Activated CD4-positive, alpha-beta T cell treated with anti-CD3 and anti-CD28 coated beads, Interleukin-10, Interleukin-2, amounts not matched to agents 100 ng/mL and 50 ng/mL, durations not matched to agents 16 hours and 8 hours (primary cell): ENCODE measurements at regions not wholly inside any gene's neighbourhood (a gene's known extent, or its start where the extent isn't known, plus 50 kb on each side); places are given as distances from the start of the nearest gene placed in this dataset.
"Not testable (repeated sequence)": the region's sequence is repeated elsewhere in the genome, so short reads cannot be mapped to it uniquely, and the experiment has no call there.

ENCODE experiments used
- DNase-seq: peaks from one replicate; pipeline ENCODE4 v3.0.0-alpha.2; 2020

DNA sequence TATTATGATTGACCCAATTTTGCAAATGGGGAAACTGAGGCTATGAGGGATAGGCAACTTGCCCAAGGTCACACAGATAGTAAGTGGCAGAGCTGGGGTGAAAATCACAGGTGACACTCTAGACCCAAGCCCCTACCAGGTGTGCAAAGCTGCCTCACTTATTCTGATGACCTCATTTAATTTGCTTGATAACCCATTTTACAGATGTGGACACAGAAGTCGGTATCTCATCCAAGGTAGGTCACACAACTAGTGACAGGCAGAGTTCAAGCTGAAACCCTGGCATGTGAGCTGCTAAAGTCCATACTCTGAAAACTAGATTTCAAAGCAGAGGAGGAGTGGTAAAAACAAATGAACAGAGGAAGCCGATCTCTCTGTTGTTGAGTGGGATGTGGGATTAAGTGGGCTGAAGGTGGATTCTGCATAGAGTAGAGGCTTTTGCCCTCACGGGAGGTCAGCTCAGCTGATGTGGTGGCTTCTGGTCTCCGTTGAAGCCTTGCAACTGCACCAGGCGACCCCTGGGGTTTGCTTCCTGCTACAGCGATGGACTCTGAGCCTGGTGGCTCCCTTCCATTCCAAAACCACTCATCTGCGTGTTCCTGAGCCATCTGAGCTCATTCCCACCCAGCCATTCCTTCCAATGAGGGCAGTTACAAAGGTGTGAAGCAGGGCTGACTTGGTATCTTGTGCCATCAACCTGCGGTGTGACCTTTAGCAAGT, 164.3 kb upstream of the FHL2 start:
- DNase-seq, result no peak

DNA sequence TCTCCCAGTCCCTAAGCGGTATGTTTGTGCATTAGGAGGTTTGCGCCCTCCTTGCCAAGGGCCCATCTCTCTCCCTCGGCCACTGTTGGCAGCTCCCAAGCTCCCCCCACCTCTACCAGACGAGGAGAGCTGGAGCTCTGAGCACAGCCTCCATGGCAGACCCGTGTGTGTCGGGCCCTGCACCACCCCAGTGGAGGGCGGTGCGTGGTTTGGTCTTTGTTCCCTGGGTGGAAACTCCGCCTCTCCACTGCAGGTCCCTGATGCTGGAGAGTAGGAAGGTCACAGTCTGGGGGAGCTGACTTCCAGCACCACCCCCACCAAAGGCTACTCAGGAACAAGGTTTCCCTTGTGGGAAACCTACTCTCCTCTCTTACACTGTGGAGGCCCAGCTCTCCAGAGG, 162.6 kb upstream of the FHL2 start:
- DNase-seq, result no peak

GRCh38 chr2:105560157-105560556, 161.3 kb upstream of the FHL2 start:
- no peak for DNase-seq

DNA sequence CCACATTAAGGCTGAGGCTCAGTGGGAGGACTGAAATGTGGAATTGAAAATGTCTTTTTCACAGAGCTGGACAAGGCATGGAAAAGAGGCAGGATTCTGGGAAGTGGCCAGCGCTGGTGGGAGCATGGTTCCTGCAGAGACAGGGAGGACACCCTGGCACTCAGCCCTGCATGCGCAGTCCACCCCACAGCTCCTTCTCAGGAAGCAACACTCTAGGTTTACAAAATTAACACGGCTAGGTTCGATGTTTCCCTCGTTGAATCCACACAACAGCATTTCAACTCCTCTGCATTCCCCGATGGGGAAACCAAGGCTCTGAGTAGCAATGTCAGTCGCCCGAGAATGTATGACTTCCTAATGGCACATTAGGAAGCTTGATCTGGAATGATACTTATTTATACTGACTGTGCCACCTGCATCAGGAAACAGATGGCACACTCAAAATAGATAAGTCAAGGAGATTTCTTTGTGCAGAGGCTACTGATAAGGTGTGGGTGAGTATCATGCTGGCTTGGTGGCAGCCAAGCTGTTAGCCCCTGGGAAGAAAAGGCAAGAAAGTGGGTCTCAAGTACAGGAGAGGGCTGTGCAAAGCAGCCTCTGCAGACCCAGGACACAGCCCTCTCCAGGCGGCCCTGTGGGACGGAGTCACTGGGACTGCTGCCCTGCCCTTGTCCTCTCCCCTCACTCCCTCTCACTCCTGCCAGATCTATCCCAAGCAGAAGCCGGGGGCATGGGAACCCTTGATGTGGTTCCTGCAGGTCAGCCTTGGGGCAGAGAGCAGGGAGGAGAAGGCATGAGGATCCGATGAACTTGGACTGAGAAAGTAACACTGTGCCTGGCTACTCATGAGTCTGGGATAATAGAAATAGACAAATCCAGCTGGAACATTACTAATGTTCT, 158.4 kb upstream of the FHL2 start:
- DNase-seq, result no peak

DNA sequence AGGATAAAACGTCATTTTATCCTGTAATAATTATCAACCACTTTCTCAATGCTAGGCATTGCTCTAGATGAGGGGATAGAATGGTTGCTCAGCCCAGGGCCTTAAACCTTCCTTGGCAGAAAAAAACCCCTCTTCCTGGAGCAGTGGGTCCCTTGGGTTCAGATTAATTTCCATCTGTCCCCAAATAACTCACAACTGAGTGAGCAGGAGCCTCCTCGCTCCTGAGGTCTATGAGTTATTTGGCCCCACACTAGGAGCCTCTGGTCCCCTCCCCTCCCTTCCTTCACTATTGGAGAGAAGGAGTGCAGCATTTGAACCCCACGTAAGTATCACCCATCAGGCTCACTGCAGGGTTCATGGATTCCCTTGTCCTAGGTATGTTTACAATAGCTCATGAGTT, 157.5 kb upstream of the FHL2 start:
- DNase-seq, result no peak

- no peak for DNase-seq
Observed at GRCh38 chr2:105554235-105554634, 155.4 kb upstream of the FHL2 start.

GRCh38 chr2:105553538-105554196, 154.8 kb upstream of the FHL2 start:
- DNase-seq, result no peak

DNA sequence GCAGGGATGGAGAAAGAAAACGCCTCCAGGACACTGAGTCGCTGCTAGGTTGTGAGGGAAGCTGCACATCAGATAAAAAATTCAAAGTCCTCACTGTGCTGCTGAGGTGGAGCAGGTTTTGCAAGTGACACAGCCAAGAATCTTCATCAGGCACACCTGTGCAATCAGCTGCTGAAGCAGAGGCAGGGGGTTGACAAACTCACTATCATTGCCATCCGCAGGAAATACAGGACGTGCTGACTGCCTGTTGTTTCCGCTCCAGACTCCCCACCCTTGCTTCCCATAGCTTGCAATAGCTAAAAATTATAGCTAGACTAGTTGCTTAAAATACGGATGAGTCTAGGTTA, 147.8 kb upstream of the FHL2 start:
- no peak for DNase-seq

DNA sequence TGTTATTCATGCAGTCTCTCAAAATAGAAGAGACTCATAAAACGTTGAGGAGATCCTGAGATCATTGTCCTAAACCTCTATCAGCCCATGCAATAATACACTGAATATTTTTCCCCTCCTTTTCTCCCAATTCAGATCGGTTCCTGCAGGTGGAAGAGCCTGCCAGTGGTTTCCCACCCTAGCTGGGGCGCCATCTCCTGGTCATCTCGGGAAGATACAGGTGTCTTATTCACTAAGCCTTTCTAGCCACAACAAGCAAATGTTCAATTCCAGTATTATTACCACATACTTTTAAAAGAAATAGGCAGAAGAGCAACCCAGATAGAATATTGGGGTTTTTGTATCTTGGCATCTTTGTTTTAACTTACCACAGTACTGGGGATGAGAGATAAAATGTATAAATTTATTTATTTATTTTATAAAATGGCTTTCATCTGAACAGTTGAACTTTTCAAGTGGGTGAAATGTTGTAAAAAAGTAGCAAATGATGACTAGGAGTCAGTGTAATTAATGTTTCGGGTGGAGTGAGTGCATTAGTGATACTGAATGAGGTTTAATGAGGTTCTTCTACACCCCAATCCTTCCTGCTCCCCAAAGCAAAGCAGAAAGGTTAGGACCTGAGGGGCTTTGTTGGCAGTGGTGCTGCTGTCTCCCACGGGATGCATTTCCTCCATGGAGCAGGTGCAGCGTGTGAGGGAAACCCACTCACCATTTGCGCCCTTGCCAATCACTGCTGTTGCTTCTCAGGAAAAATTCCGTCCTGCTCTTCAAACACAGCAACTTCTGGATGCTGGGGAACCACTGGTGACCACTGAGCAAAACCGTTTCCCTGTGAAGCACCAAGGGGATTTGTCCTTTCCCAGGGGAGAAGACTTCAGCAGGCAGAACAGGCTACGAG, 147.1 kb upstream of the FHL2 start:
- DNase-seq, result peak; percentile 68

- DNase-seq, result no peak
Observed at GRCh38 chr2:105544591-105545377, 145.9 kb upstream of the FHL2 start.

DNA sequence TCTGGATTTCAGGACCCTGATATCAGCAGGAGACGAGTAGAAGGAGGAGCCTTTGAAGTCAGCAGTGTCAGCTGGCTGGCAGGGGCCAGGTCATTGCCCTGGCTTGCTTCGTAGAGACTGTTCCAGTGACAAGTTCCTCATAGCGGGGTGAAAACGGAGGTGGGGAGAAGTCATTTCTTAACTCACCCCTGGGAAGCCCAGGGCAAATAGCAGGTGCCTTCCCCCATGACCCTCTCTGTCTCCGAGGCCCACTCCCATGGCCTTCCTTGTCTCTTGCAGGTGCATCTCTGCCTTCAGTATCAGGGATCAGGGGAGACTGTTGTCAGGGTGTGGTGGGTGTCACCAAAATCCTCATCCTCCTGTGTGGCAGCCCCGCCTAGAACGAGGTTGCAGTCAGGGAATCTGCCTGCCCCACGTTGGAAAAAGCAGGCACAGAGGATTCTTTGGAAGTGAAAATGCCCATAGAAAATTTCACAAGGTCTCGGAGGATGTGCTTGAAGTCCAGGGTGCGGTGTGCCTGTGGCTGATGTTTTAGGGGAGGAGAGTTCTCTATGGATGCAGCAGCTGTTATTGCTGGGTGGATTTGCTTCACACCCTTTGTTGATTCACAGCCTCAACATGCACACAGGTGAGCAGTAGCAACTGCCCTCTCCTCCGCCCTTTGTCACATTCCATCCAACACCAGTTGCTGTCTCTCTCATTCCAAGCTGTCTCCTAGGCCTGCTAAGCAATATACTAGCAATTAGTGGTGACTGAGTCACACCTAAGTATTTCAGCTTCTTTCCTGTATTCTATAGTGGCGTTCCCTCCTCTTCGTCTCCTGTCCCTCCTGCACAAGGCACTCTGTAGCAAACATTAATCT, 142.6 kb upstream of the FHL2 start:
- no peak for DNase-seq

GRCh38 chr2:105540642-105541041, 141.8 kb upstream of the FHL2 start:
- DNase-seq, result no peak

- DNase-seq, result no peak
Observed at GRCh38 chr2:105539331-105539730, 140.5 kb upstream of the FHL2 start.

DNA sequence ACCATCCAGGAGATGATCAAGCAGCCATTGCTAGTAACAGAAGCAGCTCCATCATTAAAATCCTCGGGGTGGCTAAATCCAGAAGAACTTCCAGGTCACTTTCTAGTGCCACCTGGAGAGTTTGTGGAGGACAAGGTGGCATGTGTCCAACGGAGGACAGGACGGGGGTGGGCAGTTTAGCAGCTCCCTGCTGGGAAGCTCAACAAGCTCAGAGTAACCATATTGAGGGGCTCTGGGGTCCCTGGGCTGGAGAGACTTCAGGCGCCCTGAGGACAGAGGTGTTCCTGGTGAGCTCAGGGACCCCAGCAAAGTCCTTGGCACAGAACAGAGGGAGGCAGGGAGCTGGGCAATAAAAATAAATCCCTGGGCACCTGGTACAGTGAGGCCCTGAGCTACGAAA, 140.0 kb upstream of the FHL2 start:
- DNase-seq, result no peak

DNA sequence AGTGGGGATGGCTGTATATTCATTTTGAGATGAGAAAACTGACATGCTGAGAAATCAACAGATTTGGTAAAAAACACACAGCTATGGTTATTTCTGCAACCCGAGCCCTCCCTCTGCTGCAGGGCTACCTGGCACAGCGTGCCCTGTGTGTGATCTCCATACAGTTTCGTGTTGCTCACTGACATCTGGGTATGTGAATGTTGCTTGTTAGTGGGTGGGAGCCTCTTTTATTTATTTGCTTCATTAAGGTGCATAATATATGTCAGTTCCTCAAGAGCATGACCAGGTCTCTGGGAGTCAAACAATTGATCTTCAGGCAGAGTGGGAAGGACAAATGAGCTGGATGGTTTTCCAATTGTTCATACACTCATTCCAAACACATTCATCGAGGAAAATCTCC, 139.1 kb upstream of the FHL2 start:
- no peak for DNase-seq

DNA sequence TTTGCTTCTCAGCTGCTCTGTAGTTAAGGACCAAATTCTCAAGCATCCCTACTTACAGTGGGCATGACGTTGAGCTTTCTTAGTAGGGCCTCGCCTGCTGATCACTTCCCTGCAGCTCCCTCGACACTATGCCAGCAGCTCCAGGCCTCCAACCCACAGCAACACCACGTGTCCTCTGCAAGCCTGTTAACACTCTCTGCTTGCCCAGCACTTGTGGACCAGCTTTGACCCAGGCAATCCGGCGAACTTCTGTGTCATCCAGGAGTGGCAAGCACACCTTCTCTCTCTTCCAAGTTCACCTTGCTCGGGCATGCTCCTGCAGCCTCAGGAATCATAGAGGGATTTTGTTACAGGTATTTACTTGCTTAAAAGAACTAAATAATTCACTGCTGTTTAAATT, 138.6 kb upstream of the FHL2 start:
- no peak for DNase-seq

DNA sequence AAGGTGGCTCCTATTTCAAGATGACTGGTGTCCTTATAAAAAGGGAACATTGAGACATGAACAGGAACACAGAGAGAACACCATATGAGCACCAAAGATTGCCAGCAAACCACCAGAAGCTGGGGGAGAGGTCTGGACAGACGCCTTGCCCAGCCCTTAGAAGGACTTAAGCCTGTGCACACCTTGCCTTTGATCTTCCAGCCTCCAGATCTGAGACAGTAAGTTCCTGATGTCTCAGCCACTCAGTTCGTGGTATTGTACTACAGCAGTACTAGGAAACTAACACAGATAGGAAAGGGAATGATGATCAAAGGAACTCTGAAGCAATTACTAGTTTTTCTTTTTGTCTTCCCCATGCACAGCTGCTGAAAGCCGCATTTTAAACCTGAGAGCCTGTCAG, 137.3 kb upstream of the FHL2 start:
- no peak for DNase-seq

GRCh38 chr2:105529258-105529657, 130.4 kb upstream of the FHL2 start:
- DNase-seq, result not testable (repeated sequence)

DNA sequence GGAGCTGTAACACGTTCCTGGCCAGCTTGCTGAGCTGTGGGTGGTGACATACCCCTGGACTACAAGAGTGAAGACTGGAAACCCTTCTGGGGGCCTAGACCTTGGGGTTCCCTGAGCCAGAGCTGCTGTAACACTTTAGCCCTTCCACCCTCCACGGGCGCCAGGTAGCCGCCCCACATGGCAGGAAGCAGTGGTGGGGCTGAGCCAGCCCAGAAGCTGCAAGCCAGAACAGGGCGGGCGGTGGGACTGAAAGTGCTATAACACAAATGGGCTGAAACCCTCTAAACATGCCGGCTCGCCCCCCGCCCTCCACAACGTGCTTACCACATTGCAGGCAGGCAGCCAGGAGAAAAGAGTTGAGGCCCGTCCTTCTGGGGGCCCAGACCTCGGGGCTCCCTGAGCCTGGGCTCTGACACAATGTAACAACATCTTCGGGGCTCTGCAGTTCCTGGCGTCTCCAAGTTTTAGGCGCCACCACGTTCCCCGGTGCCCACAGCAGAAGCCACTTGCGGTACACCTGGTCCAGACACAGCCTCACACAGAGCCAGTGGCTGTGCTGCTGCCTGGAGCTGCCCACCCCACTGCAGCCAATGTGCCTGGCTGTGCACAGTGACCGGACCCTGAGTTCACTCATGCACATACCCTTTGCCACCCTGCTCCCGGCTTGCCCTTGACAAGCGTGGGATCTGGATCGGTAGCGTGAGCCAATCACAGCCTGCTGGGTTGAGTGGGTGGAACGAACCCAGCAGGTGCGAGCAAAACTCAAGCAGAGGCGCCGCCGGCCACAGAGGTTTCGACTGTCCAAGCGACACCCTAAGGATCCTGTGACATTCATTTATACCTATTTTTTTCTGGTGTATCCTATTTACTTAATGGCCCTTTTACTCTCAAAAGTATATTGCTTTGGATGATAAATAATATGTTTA, 127.4 kb upstream of the FHL2 start:
- DNase-seq, result no peak

GRCh38 chr2:105525201-105525600, 126.3 kb upstream of the FHL2 start:
- DNase-seq, result no peak
